H1 (cell line): ENCODE measurements at regions not wholly inside any gene's neighbourhood (a gene's known extent, or its start where the extent isn't known, plus 50 kb on each side); places are given as distances from the start of the nearest gene placed in this dataset.

Experiments used
- CTCF ChIA-PET: fragments of 300-600 bp; sonication (Branson Sonifier 250); formaldehyde crosslinking; loops from one replicate; lab custom pipeline; 2021; ENCODE audit not compliant: partially characterized antibody; lab: Charles Lee
- POLR2A ChIA-PET: fragments of 300-600 bp; sonication (Branson Sonifier 250); formaldehyde crosslinking; loops from one replicate; lab custom pipeline; 2021; ENCODE audit warnings: inconsistent platforms; ENCODE audit not compliant: partially characterized antibody; lab: Charles Lee
- DNase-seq, 2 experiments: peaks; one replicate each; pipeline versions ENCODE4 v3.0.0 to v3.0.0-alpha.2; 2010 to 2022; ENCODE audit warnings: low spot score in 2 of 2, low read depth in 1 of 2, mixed read lengths in 1 of 2
- FAIRE-seq: peaks from 2 replicates; lab custom pipeline; 2011; peaks lifted over from hg19 to GRCh38; lab: Jason Lieb, UNC
- H2AFZ ChIP-seq: 2 replicates; pipeline ENCODE4 v1.8.1; 2012; ENCODE audit warnings: low read length, inconsistent platforms
- H2AK5ac ChIP-seq: 2 replicates; pipeline ENCODE4 v1.6.1; 2013; ENCODE audit warnings: low read depth, low read length
- H2BK120ac ChIP-seq: replicated peaks from 2 replicates; pipeline ENCODE3; 2013; ENCODE audit warnings: low read depth, low read length, inconsistent platforms
- H2BK12ac ChIP-seq: 2 replicates; pipeline ENCODE4 v1.6.1; 2013; ENCODE audit warnings: low read depth, low read length
- H2BK15ac ChIP-seq: 2 replicates; pipeline ENCODE4 v1.6.1; 2013; ENCODE audit warnings: low read length
- H2BK20ac ChIP-seq: 2 replicates; pipeline ENCODE4 v1.6.1; 2013; ENCODE audit warnings: low read length
- H2BK5ac ChIP-seq: 2 replicates; pipeline ENCODE4 v1.6.1; 2013; ENCODE audit warnings: low read depth, low read length
- H3K14ac ChIP-seq: 2 replicates; pipeline ENCODE4 v1.6.1; 2013; ENCODE audit warnings: inconsistent platforms; ENCODE audit not compliant: insufficient read length
- H3K18ac ChIP-seq: 2 replicates; pipeline ENCODE4 v1.6.1; 2013; ENCODE audit warnings: low read length; ENCODE audit errors: extremely low read depth
- H3K23ac ChIP-seq: 2 replicates; pipeline ENCODE4 v1.6.1; 2013; ENCODE audit warnings: inconsistent platforms; ENCODE audit not compliant: insufficient read length
- H3K23me2 ChIP-seq: 2 replicates; pipeline ENCODE4 v1.6.1; 2013; ENCODE audit warnings: low read depth, low read length
- H3K27ac ChIP-seq: 2 replicates; pipeline ENCODE4 v1.6.1; 2011; ENCODE audit warnings: low read depth, low read length, inconsistent platforms
- H3K27me3 ChIP-seq, 4 experiments: replicated peaks in 1 of 4; 1 replicate in 1 of 4; 2 replicates in 3 of 4; pipeline versions ENCODE4 v1.6.1 to v1.8.1; 2011 to 2013; ENCODE audit warnings: low read length in 3 of 4, mild to moderate bottlenecking in 3 of 4, inconsistent platforms in 2 of 4, mixed read lengths in 2 of 4, moderate library complexity in 1 of 4; ENCODE audit not compliant: control insufficient read depth in 3 of 4, insufficient read depth in 3 of 4; ENCODE audit errors: extremely low read depth in 1 of 4
- H3K36me3 ChIP-seq, 4 experiments: 2 replicates each; pipeline versions ENCODE4 v1.6.1 to v1.8.1; 2011 to 2013; ENCODE audit warnings: mild to moderate bottlenecking in 4 of 4, low read length in 3 of 4, moderate library complexity in 2 of 4, control low read depth in 1 of 4, inconsistent platforms in 1 of 4; ENCODE audit not compliant: insufficient read depth in 4 of 4, control insufficient read depth in 2 of 4
- H3K4ac ChIP-seq: replicated peaks from 2 replicates; pipeline ENCODE3; 2013; ENCODE audit warnings: low read length, low read depth, mixed read lengths, inconsistent platforms; ENCODE audit not compliant: insufficient read length
- H3K4me1 ChIP-seq, 4 experiments: replicated peaks in 1 of 4; 1 replicate in 1 of 4; 2 replicates in 3 of 4; pipeline versions ENCODE4 v1.6.1 to v1.8.1; 2011 to 2013; ENCODE audit warnings: low read length in 3 of 4, inconsistent platforms in 2 of 4, mixed read lengths in 1 of 4; ENCODE audit not compliant: insufficient read depth in 4 of 4, control insufficient read depth in 3 of 4
- H3K4me2 ChIP-seq, 2 experiments: 2 replicates each; pipeline versions ENCODE4 v1.6.1 to v1.8.1; 2011 to 2013; ENCODE audit warnings: low read depth in 2 of 2, low read length in 2 of 2, control low read depth in 1 of 2, inconsistent platforms in 1 of 2, mild to moderate bottlenecking in 1 of 2; ENCODE audit not compliant: insufficient read depth in 1 of 2
- H3K4me3 ChIP-seq, 4 experiments: fragments of 200-600, 300-600 bp in 1 of 4; sonication (generic), shearing (Covaris generic), sonication (Bioruptor Twin) in 1 of 4; 2 replicates each; pipeline versions ENCODE4 v1.5.1 to v1.8.1; 2011 to 2016; ENCODE audit warnings: low read length in 4 of 4, low read depth in 3 of 4, control low read depth in 2 of 4, inconsistent platforms in 2 of 4, mild to moderate bottlenecking in 2 of 4, mixed read lengths in 1 of 4, moderate library complexity in 1 of 4; ENCODE audit not compliant: insufficient read depth in 2 of 4; ENCODE audit errors: extremely low read depth in 1 of 4
- H3K56ac ChIP-seq: replicated peaks from 2 replicates; pipeline ENCODE3; 2013; ENCODE audit warnings: low read depth, mild to moderate bottlenecking, mixed read lengths, low read length, inconsistent platforms; ENCODE audit not compliant: insufficient read length
- H3K79me1 ChIP-seq: 2 replicates; pipeline ENCODE4 v1.6.1; 2013; ENCODE audit warnings: low read depth, low read length, control low read depth
- H3K79me2 ChIP-seq, 2 experiments: 2 replicates each; pipeline versions ENCODE4 v1.6.1 to v1.8.1; 2012 to 2013; ENCODE audit warnings: low read length in 2 of 2, mild to moderate bottlenecking in 2 of 2, inconsistent platforms in 1 of 2; ENCODE audit not compliant: insufficient read depth in 2 of 2, control insufficient read depth in 1 of 2
- H3K9ac ChIP-seq, 4 experiments: replicated peaks in 1 of 4; 1 replicate in 1 of 4; 2 replicates in 3 of 4; pipeline versions ENCODE4 v1.6.1 to v1.8.1; 2011 to 2013; ENCODE audit warnings: low read depth in 3 of 4, low read length in 3 of 4, control low read depth in 2 of 4, mild to moderate bottlenecking in 2 of 4, moderate library complexity in 2 of 4, inconsistent platforms in 1 of 4; ENCODE audit errors: extremely low read depth in 1 of 4
- H3K9me3 ChIP-seq, 2 experiments: 2 replicates each; pipeline versions ENCODE4 v1.6.1 to v1.8.1; 2012 to 2013; ENCODE audit warnings: mild to moderate bottlenecking in 2 of 2, moderate library complexity in 2 of 2, control low read depth in 1 of 2, inconsistent platforms in 1 of 2, low read depth in 1 of 2, low read length in 1 of 2, mixed read lengths in 1 of 2; ENCODE audit not compliant: insufficient read depth in 2 of 2
- H4K20me1 ChIP-seq, 2 experiments: replicated peaks in 1 of 2; 2 replicates each; pipeline versions ENCODE3 to v1.8.1; 2011 to 2013; ENCODE audit warnings: inconsistent platforms in 2 of 2, low read length in 2 of 2, mild to moderate bottlenecking in 1 of 2; ENCODE audit not compliant: insufficient read depth in 2 of 2, control insufficient read depth in 1 of 2
- H4K5ac ChIP-seq: 2 replicates; pipeline ENCODE4 v1.6.1; 2013; ENCODE audit warnings: low read length, low read depth, mixed read lengths, inconsistent platforms; ENCODE audit not compliant: insufficient read length
- H4K8ac ChIP-seq: 2 replicates; pipeline ENCODE4 v1.8.0; 2013; ENCODE audit warnings: mild to moderate bottlenecking, moderate library complexity, low read length, inconsistent platforms; ENCODE audit not compliant: insufficient read depth; ENCODE audit errors: extremely low read depth
- H4K91ac ChIP-seq: replicated peaks from 2 replicates; pipeline ENCODE3; 2013; ENCODE audit warnings: low read length, mixed read lengths, inconsistent platforms; ENCODE audit not compliant: insufficient read length
- ASH2L ChIP-seq: fragments of 200-600, 300-600 bp; sonication (generic); IDR thresholded peaks from one replicate; pipeline ENCODE4 v1.7.1; 2017; ENCODE audit warnings: low read length
- BACH1 ChIP-seq: IDR thresholded peaks from 2 replicates; pipeline ENCODE4 v1.6.1; 2012; ENCODE audit warnings: low read length, improper control_type of control experiment
- CEBPB ChIP-seq: IDR thresholded peaks from 2 replicates; pipeline ENCODE4 v1.6.1; 2012; ENCODE audit warnings: low read depth, low read length
- CHD1 ChIP-seq: IDR thresholded peaks from 2 replicates; pipeline ENCODE4 v1.6.1; 2012; ENCODE audit warnings: low read depth, low read length, improper control_type of control experiment
- EP300 ChIP-seq, 2 experiments: IDR thresholded peaks; 1 replicate in 1 of 2; 2 replicates in 1 of 2; pipeline ENCODE4 v1.6.1; 2011 to 2012; ENCODE audit warnings: low read depth in 2 of 2, low read length in 2 of 2, mild to moderate bottlenecking in 2 of 2, borderline replicate concordance in 1 of 2, inconsistent platforms in 1 of 2, moderate library complexity in 1 of 2
- GABPA ChIP-seq: IDR thresholded peaks from 2 replicates; pipeline ENCODE4 v1.6.1; 2011; ENCODE audit warnings: mild to moderate bottlenecking, low read length, moderate library complexity, borderline replicate concordance; ENCODE audit not compliant: insufficient read depth
- GTF2F1 ChIP-seq: IDR thresholded peaks from 2 replicates; pipeline ENCODE4 v1.6.1; 2012; ENCODE audit warnings: low read depth, low read length, improper control_type of control experiment, borderline replicate concordance
- KDM1A ChIP-seq: fragments of 200-600, 300-600 bp; sonication (generic); IDR thresholded peaks from 2 replicates; pipeline ENCODE4 v1.7.1; 2016; ENCODE audit warnings: mild to moderate bottlenecking, low read length, borderline replicate concordance
- KDM4A ChIP-seq: IDR thresholded peaks from one replicate; pipeline ENCODE4 v1.7.1; 2012; ENCODE audit warnings: low read depth, mild to moderate bottlenecking, moderate library complexity, low read length, inconsistent platforms; ENCODE audit not compliant: severe bottlenecking
- KDM5A ChIP-seq: fragments of 200-600 bp; IDR thresholded peaks from 2 replicates; pipeline ENCODE4 v1.7.1; 2012; ENCODE audit warnings: mild to moderate bottlenecking, low read length, inconsistent platforms, mixed read lengths
- SIRT6 ChIP-seq: IDR thresholded peaks from one replicate; pipeline ENCODE4 v1.7.1; 2012; ENCODE audit warnings: low read length, inconsistent platforms
- SP1 ChIP-seq: IDR thresholded peaks from 2 replicates; pipeline ENCODE4 v1.6.1; 2011; ENCODE audit warnings: low read depth, low read length
- SP4 ChIP-seq: IDR thresholded peaks from 2 replicates; pipeline ENCODE4 v1.6.1; 2012; ENCODE audit warnings: low read length, inconsistent platforms
- SRF ChIP-seq: IDR thresholded peaks from 2 replicates; pipeline ENCODE4 v1.6.1; 2011; ENCODE audit warnings: mild to moderate bottlenecking, low read depth, low read length, moderate library complexity
- TCF12 ChIP-seq: IDR thresholded peaks from 2 replicates; pipeline ENCODE4 v1.6.1; 2011; ENCODE audit warnings: low read depth, mild to moderate bottlenecking, low read length
- WGBS, 2 experiments: shearing (Covaris generic) in 1 of 2; methylation state at CpG; one replicate each; pipeline versions ENCODE4 v1.1.6 to v1.1.7; 2013 to 2015; ENCODE audit warnings: low lambda C conversion rate in 2 of 2, mixed read lengths in 2 of 2, inconsistent platforms in 1 of 2, low coverage in 1 of 2, missing lambda C conversion rate in 1 of 2; ENCODE audit not compliant: insufficient replicate concordance in 2 of 2, insufficient coverage in 1 of 2, insufficient read length in 1 of 2; ENCODE audit errors: extremely low coverage in 1 of 2, missing lambda C conversion rate in 1 of 2; 5-methylcytosine and 5-hydroxymethylcytosine counted together
- TF ChIP-seq, protein P1 (sequence below): IDR thresholded peaks from 2 replicates; pipeline ENCODE4 v1.6.1; 2011; ENCODE audit warnings: low read length, improper control_type of control experiment

DNA sequence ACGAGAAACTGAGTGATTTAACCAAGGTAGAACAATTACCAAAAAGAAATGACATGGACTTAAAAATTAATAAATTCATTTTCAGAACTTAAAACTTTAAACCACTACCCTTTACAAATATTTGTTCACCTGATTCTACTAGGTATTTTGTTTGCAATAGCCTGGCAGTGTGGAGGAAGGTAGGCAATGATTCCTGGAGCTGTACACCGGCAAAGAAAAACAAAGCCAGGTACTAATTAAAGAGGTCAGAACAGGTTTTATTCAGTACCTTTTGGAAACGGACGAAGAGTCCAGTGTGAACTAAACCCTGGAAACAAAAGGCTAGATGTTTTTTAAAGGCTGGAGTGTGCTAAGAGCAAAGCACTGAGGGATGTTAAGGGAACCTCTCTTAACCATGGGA, 561.3 kb upstream of the FSHR start:
- FAIRE-seq (no peak), DNase-seq (no peak)
- Histone ChIP-seq H3K79me1 (no peaks in the 10 kb centered on the region), H4K20me1 (no peaks in the 10 kb centered on the region), H3K4ac (no peak overlapping the region), H3K18ac (no peak overlapping the region), H3K14ac (no peak overlapping the region), H3K4me3 (no peak overlapping the region), H2BK15ac (no peak overlapping the region), H3K9me3 (no peaks in the 10 kb centered on the region), H3K56ac (no peak overlapping the region), H3K4me1 (no peaks in the 10 kb centered on the region), H4K8ac (no peak overlapping the region), H2BK120ac (no peak overlapping the region), H3K36me3 (no peaks in the 10 kb centered on the region), H4K91ac (no peak overlapping the region), H3K27me3 (no peaks in the 10 kb centered on the region), H2BK20ac (no peak overlapping the region), H4K5ac (no peak overlapping the region), H2AK5ac (no peak overlapping the region), H3K23ac (no peak overlapping the region), H3K23me2 (no peaks in the 10 kb centered on the region), H3K27ac (no peak overlapping the region), H3K9ac (no peak overlapping the region), H2BK5ac (no peak overlapping the region), H2AFZ (peak overlapping the region; percentile 33), H2BK12ac (no peak overlapping the region), H3K4me2 (no peak overlapping the region), H3K79me2 (no peaks in the 10 kb centered on the region)
- ChIA-PET POLR2A (no interaction called here), CTCF (interaction anchor here (1.5 kb wide), 1 partner anchor 28 kb away, joined by 5 read pairs; no protein-coding TSS in a partner anchor)
- 86% methylated on average over 4 of the region's 4 CpGs; no CpG with 5 or more reads in 1 of the 2 experiments for WGBS, 2 experiments
- TF ChIP-seq GTF2F1: no peak
- TF ChIP-seq SIRT6: no peak
- TF ChIP-seq SP1: no peak
- no peak for TF ChIP-seq KDM4A
- TF ChIP-seq BACH1: no peak
- no peak for TF ChIP-seq SRF
- TF ChIP-seq GABPA: no peak
- no peak for TF ChIP-seq CEBPB
- no peak for TF ChIP-seq KDM5A
- no peak for TF ChIP-seq TCF12
- TF ChIP-seq KDM1A: no peak
- no peak for TF ChIP-seq ASH2L
- TF ChIP-seq SP4: no peak
- TF ChIP-seq EP300 (IDR thresholded peaks at IDR 0.05; ENCODE audit: borderline replicate concordance in 1 of 2, low read depth in 2 of 2, low read length in 2 of 2): no peak
- no peak for TF ChIP-seq CHD1
- TF ChIP-seq, protein P1, sequence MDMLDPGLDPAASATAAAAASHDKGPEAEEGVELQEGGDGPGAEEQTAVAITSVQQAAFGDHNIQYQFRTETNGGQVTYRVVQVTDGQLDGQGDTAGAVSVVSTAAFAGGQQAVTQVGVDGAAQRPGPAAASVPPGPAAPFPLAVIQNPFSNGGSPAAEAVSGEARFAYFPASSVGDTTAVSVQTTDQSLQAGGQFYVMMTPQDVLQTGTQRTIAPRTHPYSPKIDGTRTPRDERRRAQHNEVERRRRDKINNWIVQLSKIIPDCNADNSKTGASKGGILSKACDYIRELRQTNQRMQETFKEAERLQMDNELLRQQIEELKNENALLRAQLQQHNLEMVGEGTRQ: no peak
